Caco-2 (cell line): ENCODE measurements at regions not wholly inside any gene's neighbourhood (a gene's known extent, or its start where the extent isn't known, plus 50 kb on each side); places are given as distances from the start of the nearest gene placed in this dataset.
"Not testable (repeated sequence)": the region's sequence is repeated elsewhere in the genome, so short reads cannot be mapped to it uniquely, and the experiment has no call there.

ENCODE experiments used
- BruUV-seq: library from RNA; stranded (reverse); fragments of 400-500 nt; replicated peaks from 2 replicates; lab custom pipeline; 2021; lab: Mats Ljungman, UMichigan
- CTCF ChIA-PET: fragments of 300-600 bp; sonication (Branson Sonifier 250); formaldehyde crosslinking; loops from one replicate; lab custom pipeline; 2022; ENCODE audit warnings: antibody characterized with exemption; lab: Charles Lee
- POLR2A ChIA-PET: fragments of 300-600 bp; sonication (Branson Sonifier 250); formaldehyde crosslinking; loops from one replicate; lab custom pipeline; 2022; ENCODE audit warnings: antibody characterized with exemption; lab: Charles Lee
- DNase-seq, 2 experiments: peaks; one replicate each; pipeline versions ENCODE4 v3.0.0 to v3.0.0-alpha.2; 2020 to 2022
- H3K27me3 ChIP-seq: replicated peaks from 2 replicates; pipeline ENCODE4 v1.6.0; 2011; ENCODE audit warnings: low read length; ENCODE audit not compliant: control insufficient read depth, insufficient read depth
- H3K36me3 ChIP-seq: 2 replicates; pipeline ENCODE4 v1.5.1; 2011; ENCODE audit warnings: low read length; ENCODE audit not compliant: control insufficient read depth, insufficient read depth
- H3K4me1 ChIP-seq: fragments of 250-450 bp; sonication (Bioruptor Pico); 2 replicates; pipeline ENCODE4 v1.5.1; 2020; ENCODE audit warnings: mild to moderate bottlenecking
- H3K4me3 ChIP-seq: 2 replicates; pipeline ENCODE4 v1.5.1; 2011; ENCODE audit warnings: low read depth, mild to moderate bottlenecking, control low read depth, low read length
- H3K9me3 ChIP-seq: fragments of 250-450 bp; sonication (Bioruptor Pico); 2 replicates; pipeline ENCODE4 v1.5.1; 2020; ENCODE audit warnings: mild to moderate bottlenecking, moderate library complexity
- H3K27ac Mint-ChIP-seq: one replicate; pipeline ENCODE4 v1.8.0; 2022; ENCODE audit warnings: mixed read lengths; ENCODE audit not compliant: unreplicated experiment
- H3K27me3 Mint-ChIP-seq: one replicate; pipeline ENCODE4 v1.8.0; 2022; ENCODE audit warnings: mixed read lengths; ENCODE audit not compliant: insufficient read depth, unreplicated experiment
- H3K36me3 Mint-ChIP-seq: one replicate; pipeline ENCODE4 v1.8.0; 2022; ENCODE audit warnings: mild to moderate bottlenecking, mixed read lengths; ENCODE audit not compliant: insufficient read depth, unreplicated experiment
- H3K4me1 Mint-ChIP-seq: one replicate; pipeline ENCODE4 v1.8.0; 2022; ENCODE audit warnings: low read depth, mixed read lengths; ENCODE audit not compliant: unreplicated experiment
- H3K4me3 Mint-ChIP-seq: one replicate; pipeline ENCODE4 v1.8.0; 2022; ENCODE audit warnings: mild to moderate bottlenecking, moderate library complexity, mixed read lengths; ENCODE audit not compliant: unreplicated experiment
- H3K9me3 Mint-ChIP-seq: one replicate; pipeline ENCODE4 v1.8.0; 2022; ENCODE audit warnings: mixed read lengths; ENCODE audit not compliant: unreplicated experiment
- intact Hi-C: fragments of 100-400 bp; cut with micrococcal nuclease; formaldehyde crosslinking; loops from one replicate; pipeline ENCODE4 v1.10.0; 2022; ENCODE audit not compliant: unreplicated experiment
- TF ChIP-seq, protein P1 (sequence below), 2 experiments: fragments of 200-600 bp in 1 of 2; IDR thresholded peaks; 1 replicate in 1 of 2; 2 replicates in 1 of 2; pipeline versions ENCODE4 v1.5.1 to v1.8.0; 2011 to 2022; ENCODE audit warnings: antibody characterized with exemption in 1 of 2, control low read depth in 1 of 2, inconsistent platforms in 1 of 2, low read depth in 1 of 2, low read length in 1 of 2, mild to moderate bottlenecking in 1 of 2, moderate library complexity in 1 of 2; ENCODE audit not compliant: insufficient read depth in 1 of 2, severe bottlenecking in 1 of 2, unreplicated experiment in 1 of 2

DNA sequence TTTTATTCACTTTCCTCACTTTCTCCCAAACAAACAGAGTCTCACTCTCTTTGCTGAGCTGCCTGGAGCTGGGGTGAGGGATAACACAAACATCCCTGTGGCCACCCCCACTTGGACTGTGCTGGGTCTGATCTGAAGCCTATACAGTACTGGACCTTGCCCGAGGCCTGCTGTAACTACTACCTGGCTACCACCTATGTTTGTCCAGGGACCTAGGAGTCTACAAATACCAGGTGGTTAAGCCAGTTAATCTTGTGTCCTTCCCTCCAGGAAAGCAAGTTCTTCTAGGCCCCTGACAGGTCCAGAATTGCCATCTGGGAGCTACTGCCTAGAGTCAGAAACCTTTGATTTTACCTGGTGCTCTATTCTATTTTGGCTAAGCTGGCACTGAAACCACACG lies 87.3 kb downstream of the RTL3 start:
- H3K9me3 Mint-ChIP-seq: no peaks in the 10 kb centered on the region
- no TSS peak for BruUV-seq
- H3K36me3 ChIP-seq: no peaks in the 10 kb centered on the region
- H3K27ac Mint-ChIP-seq: no peak overlapping the region
- intact Hi-C loops: no loop called here
- no peak overlapping the region for H3K4me3 Mint-ChIP-seq
- ChIA-PET CTCF (no interaction called here), POLR2A (no interaction called here)
- no peaks in the 10 kb centered on the region for H3K9me3 ChIP-seq
- TF ChIP-seq, protein P1, sequence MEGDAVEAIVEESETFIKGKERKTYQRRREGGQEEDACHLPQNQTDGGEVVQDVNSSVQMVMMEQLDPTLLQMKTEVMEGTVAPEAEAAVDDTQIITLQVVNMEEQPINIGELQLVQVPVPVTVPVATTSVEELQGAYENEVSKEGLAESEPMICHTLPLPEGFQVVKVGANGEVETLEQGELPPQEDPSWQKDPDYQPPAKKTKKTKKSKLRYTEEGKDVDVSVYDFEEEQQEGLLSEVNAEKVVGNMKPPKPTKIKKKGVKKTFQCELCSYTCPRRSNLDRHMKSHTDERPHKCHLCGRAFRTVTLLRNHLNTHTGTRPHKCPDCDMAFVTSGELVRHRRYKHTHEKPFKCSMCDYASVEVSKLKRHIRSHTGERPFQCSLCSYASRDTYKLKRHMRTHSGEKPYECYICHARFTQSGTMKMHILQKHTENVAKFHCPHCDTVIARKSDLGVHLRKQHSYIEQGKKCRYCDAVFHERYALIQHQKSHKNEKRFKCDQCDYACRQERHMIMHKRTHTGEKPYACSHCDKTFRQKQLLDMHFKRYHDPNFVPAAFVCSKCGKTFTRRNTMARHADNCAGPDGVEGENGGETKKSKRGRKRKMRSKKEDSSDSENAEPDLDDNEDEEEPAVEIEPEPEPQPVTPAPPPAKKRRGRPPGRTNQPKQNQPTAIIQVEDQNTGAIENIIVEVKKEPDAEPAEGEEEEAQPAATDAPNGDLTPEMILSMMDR (IDR thresholded peaks at IDR 0.05; ENCODE audit: insufficient read depth in 1 of 2, low read depth in 1 of 2, low read length in 1 of 2, severe bottlenecking in 1 of 2, unreplicated experiment in 1 of 2): no peak
- DNase-seq: no peak
- H3K4me3 ChIP-seq: no peak overlapping the region
- H3K4me1 ChIP-seq: no peaks in the 10 kb centered on the region
- no peaks in the 10 kb centered on the region for H3K4me1 Mint-ChIP-seq
- H3K27me3 ChIP-seq: no peaks in the 10 kb centered on the region
- H3K27me3 Mint-ChIP-seq: no peaks in the 10 kb centered on the region
- H3K36me3 Mint-ChIP-seq: no peaks in the 10 kb centered on the region

DNA sequence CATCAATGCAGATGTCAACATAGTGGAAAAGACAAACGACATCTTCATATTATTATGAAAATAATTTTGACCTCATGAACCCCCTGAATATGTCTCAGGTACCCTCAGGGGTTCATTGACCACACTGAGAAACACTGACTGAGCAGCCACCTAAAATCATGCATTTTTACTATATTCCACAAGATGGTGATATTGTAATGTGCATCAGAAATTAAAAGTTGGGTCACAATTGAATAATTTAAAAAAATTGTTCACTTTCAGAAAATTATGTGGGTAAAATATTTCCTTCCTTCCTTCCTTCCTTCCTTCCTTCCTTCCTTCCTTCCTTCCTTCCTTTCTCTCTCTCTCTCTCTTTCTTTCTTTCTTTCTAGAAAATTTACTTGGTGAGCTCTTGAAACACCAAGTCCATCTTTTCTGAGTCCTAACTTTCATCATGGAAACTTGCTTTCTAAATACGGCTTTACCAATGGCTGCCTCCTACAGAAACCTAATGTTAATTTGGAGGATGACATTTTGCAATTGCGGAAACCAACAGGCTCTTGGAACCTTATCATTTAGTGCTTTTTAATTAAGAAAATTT lies 103.6 kb downstream of the RTL3 start:
- no peaks in the 10 kb centered on the region for H3K27me3 Mint-ChIP-seq
- no peaks in the 10 kb centered on the region for H3K4me1 Mint-ChIP-seq
- H3K9me3 Mint-ChIP-seq: no peaks in the 10 kb centered on the region
- H3K9me3 ChIP-seq: no peaks in the 10 kb centered on the region
- ChIA-PET CTCF (no interaction called here), POLR2A (no interaction called here)
- no peak for DNase-seq
- H3K27ac Mint-ChIP-seq: no peak overlapping the region
- H3K4me3 Mint-ChIP-seq: no peak overlapping the region
- H3K36me3 ChIP-seq: no peaks in the 10 kb centered on the region
- no peaks in the 10 kb centered on the region for H3K27me3 ChIP-seq
- H3K4me3 ChIP-seq: no peak overlapping the region
- BruUV-seq: no TSS peak
- no peaks in the 10 kb centered on the region for H3K4me1 ChIP-seq
- no peaks in the 10 kb centered on the region for H3K36me3 Mint-ChIP-seq
- intact Hi-C loops: loop anchor here (10.0 kb wide), 2 partner anchors 149 to 899 kb away; no protein-coding TSS in a partner anchor
- TF ChIP-seq, protein P1 (IDR thresholded peaks at IDR 0.05; ENCODE audit: insufficient read depth in 1 of 2, low read depth in 1 of 2, low read length in 1 of 2, severe bottlenecking in 1 of 2, unreplicated experiment in 1 of 2): no peak

- H3K4me3 ChIP-seq, H3K9me3 ChIP-seq, H3K27ac Mint-ChIP-seq, H3K4me1 Mint-ChIP-seq, H3K27me3 ChIP-seq, DNase-seq, H3K4me1 ChIP-seq, H3K4me3 Mint-ChIP-seq, CTCF ChIA-PET, H3K36me3 Mint-ChIP-seq, H3K9me3 Mint-ChIP-seq, BruUV-seq, H3K27me3 Mint-ChIP-seq, H3K36me3 ChIP-seq, POLR2A ChIA-PET: not testable (repeated sequence)
- intact Hi-C loops: loop anchor here (10.0 kb wide), 2 partner anchors 152 to 902 kb away; no protein-coding TSS in a partner anchor
Measured at GRCh38 chrX:78552628-78553027, 106.5 kb downstream of the RTL3 start.
